ENCODE measurements at regions not wholly inside any gene's neighbourhood (a gene's known extent, or its start where the extent isn't known, plus 50 kb on each side); places are given as distances from the start of the nearest gene placed in this dataset.

DNA sequence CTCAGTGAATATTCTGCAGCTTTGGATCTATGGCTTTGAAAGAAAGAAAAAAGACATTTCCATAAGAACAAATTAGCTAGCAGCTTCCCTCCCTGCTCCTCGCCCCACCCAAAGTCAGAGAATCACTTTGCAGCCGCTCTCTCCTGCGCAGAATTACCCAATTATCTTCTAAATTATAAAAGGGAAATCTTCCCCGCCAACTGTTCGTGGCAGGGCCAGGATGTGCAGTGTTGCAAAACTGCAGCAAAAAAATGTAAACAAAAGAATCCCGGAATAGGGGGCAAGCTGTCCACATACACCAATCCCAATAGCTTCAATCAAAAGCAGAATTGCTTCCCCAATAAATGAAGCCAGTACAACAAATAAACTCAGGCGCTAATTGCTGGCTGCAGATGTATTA lies 510.6 kb downstream of the RBFOX1 start:
- DNase-seq (ENCODE audit: low read depth): no peak
- no peak overlapping the region for H3K4me3 ChIP-seq (replicated peaks; ENCODE audit: low read depth, low read length)
- TF ChIP-seq, protein P1, sequence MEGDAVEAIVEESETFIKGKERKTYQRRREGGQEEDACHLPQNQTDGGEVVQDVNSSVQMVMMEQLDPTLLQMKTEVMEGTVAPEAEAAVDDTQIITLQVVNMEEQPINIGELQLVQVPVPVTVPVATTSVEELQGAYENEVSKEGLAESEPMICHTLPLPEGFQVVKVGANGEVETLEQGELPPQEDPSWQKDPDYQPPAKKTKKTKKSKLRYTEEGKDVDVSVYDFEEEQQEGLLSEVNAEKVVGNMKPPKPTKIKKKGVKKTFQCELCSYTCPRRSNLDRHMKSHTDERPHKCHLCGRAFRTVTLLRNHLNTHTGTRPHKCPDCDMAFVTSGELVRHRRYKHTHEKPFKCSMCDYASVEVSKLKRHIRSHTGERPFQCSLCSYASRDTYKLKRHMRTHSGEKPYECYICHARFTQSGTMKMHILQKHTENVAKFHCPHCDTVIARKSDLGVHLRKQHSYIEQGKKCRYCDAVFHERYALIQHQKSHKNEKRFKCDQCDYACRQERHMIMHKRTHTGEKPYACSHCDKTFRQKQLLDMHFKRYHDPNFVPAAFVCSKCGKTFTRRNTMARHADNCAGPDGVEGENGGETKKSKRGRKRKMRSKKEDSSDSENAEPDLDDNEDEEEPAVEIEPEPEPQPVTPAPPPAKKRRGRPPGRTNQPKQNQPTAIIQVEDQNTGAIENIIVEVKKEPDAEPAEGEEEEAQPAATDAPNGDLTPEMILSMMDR (IDR thresholded peaks at IDR 0.05; ENCODE audit: low read length, missing control alignments): no peak

DNA sequence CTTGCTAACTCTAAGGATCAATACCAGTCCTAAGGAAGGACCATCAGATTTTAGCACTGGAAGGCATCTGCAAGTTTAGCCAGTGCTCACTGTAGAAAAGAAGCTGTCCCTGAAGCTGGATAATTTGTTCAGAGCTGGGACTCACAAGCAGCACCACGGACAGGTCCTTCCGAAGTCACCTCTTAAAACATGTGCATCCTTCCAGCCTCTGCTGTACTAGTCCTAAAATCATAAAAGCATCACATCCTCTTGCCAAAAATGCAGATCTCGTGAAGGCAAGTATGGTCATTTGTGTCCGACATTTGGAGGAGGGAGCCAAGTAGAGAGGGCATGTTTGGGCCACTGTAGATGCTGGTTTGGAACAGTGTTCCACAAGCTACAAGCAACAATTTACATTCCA lies 506.9 kb downstream of the RBFOX1 start:
- TF ChIP-seq, protein P1 (IDR thresholded peaks at IDR 0.05; ENCODE audit: low read length, missing control alignments): no peak
- no peak for DNase-seq (ENCODE audit: low read depth)
- no peak overlapping the region for H3K4me3 ChIP-seq (replicated peaks; ENCODE audit: low read depth, low read length)

DNA sequence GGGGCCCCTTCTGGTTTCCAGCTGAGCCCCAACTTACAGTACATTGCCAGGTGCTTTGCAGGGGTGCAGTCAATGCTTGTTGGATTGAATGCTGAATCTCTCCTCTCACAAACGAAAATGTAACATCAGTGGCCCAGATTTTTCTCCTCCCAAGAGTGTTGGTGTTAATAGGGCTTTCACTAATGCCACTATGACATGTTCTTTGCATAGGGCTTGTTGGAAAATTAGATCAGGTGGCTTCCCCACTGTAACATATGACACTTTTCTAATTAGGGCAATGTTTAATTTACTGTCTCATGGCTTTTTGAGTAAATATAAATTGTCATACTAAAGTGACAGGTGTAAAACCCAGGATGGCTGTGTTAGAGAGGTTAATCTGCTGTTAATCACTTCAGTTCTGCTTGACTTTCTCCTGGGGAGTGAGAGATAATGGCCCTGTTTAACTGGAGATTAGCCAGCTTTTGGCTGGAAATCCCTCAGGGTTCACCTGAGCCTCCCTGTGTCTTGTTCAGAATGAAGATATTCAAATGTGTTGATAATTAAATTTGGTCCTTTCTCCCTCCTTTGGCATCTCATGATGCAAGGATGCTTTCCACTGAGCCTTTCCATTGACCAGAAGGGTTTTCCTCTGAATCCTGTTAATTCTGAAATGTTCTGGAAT lies 502.3 kb downstream of the RBFOX1 start:
- TF ChIP-seq, protein P1 (IDR thresholded peaks at IDR 0.05; ENCODE audit: low read length, missing control alignments): no peak
- DNase-seq (ENCODE audit: low read depth): no peak
- H3K4me3 ChIP-seq (replicated peaks; ENCODE audit: low read depth, low read length): no peak overlapping the region

DNA sequence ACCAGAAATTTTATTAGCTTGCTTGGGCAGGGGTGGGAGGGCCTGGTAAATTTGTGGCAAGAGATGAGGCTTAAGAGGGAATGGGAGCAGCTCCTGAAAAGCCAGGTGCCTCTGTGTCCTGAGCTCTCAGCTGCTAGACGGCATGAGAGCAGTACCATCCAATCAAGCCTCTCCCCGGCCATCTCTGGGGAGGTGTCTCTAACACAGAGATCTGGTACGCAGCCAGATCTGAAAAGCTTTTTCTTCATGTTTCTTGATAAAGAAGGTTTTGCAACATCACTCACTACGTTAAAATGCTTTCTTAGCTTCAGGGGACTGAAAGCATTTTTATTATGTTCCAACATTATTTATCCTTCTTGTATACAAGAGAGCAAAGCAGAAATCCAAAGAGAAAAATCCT lies 488.2 kb downstream of the RBFOX1 start:
- DNase-seq (ENCODE audit: low read depth): no peak
- H3K4me3 ChIP-seq (replicated peaks; ENCODE audit: low read depth, low read length): no peak overlapping the region
- TF ChIP-seq, protein P1 (IDR thresholded peaks at IDR 0.05; ENCODE audit: low read length, missing control alignments): no peak

DNA sequence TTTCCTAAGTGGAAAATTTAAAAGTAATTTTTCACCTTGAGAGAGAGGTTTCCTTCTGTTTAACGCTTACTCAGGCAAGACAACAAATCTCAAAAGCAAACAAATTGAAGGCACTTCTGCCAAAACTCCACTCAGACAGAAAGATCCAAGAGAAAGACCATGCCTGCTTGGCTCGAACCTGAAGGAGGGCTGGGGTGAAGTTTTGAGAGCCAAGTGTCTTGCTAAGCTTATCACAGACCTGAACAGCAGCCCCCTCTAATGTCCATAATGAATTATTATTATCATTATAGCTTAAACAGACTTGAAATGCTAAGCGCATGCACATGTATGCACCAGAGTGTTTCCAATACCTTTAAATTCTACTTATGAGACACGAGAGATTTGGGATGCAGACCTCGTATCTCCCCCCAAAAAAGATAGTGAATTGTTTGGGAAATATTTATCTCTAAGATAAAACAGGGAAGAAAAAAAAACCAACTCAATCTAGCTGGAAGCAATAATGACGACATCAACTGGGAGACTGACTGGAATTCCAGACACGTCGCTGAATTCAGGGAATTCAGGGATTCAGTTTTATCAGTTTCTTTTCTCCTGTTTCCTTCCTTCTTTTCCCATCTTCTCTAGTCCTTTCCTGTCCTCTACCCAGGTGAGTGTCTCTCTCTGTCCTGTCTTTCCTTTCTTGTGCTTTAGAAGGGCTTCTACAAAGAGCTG lies 473.2 kb downstream of the RBFOX1 start:
- TF ChIP-seq, protein P1 (IDR thresholded peaks at IDR 0.05; ENCODE audit: low read length, missing control alignments): no peak
- no peak overlapping the region for H3K4me3 ChIP-seq (replicated peaks; ENCODE audit: low read depth, low read length)
- no peak for DNase-seq (ENCODE audit: low read depth)

DNA sequence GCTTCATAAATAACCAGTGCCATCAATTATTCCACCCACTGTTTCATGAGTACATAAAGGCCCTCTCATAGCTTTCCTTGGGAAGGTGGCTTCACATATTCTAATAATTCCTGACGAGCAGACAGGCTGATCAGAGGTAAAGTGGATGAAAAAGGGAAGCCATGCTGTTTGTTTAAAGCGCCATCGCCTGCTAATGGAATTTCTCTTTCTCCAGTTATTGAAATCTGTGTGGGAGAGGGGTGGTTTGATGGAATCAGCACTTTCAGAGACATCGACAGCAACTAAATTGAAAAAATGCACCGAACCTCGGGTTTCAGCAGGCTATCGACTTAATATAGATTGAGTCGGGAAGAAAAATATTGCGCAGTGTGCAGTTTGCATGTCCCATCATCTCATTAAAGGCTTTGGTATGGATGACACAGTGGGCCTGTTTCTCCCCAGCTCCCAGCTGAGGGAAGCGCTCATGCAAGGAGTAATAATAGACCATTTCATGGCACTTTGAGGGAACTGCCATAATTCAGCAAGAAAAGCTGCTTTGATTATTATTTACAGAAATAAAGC lies 472.1 kb downstream of the RBFOX1 start:
- H3K4me3 ChIP-seq (replicated peaks; ENCODE audit: low read depth, low read length): no peak overlapping the region
- TF ChIP-seq, protein P1 (IDR thresholded peaks at IDR 0.05; ENCODE audit: low read length, missing control alignments): no peak
- DNase-seq (ENCODE audit: low read depth): no peak

Measured in fibroblast of pulmonary artery (primary cell).